ENCODE measurements at regions not wholly inside any gene's neighbourhood (a gene's known extent, or its start where the extent isn't known, plus 50 kb on each side); places are given as distances from the start of the nearest gene placed in this dataset.

- Mint-ChIP-seq H3K27me3 (no peaks in the 10 kb centered on the region), H3K4me1 (no peaks in the 10 kb centered on the region), H3K27ac (no peak overlapping the region), H3K36me3 (ENCODE audit: low read depth) (no peaks in the 10 kb centered on the region), H3K9me3 (no peaks in the 10 kb centered on the region), H3K4me3 (no peak overlapping the region)
- DNase-seq, result no peak
- ChIA-PET CTCF (no interaction called here), POLR2A (no interaction called here)
Observed at GRCh38 chr6:40247516-40248115, 313.4 kb upstream of the MOCS1 start.

DNA sequence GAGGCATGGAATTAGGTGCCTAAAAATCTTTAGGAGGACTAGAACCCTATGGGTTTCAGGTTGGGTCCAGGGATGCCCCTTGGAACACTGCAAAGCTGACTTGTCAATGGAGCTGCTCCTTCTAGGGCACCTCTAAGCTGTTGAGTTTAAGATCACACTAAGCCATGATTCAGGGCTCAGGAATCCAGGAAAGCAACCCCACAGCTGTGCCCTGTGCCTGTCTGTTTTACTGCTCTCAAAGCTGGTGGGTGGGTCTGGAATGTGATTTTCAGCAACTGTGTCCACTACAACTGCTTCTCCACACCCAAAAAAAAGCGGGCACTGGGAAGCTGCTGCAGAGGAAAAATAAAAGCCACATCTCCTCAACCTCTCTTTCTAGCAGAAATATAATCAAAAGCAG is 310.4 kb upstream of the MOCS1 start:
- no peak overlapping the region for H3K4me3 Mint-ChIP-seq
- H3K27me3 Mint-ChIP-seq, result no peaks in the 10 kb centered on the region
- no peak for DNase-seq
- H3K27ac Mint-ChIP-seq, result no peak overlapping the region
- H3K4me1 Mint-ChIP-seq, result no peaks in the 10 kb centered on the region
- POLR2A ChIA-PET, result no interaction called here
- H3K9me3 Mint-ChIP-seq, result peaks cover 3% of the 10 kb centered on the region
- CTCF ChIA-PET, result no interaction called here
- H3K36me3 Mint-ChIP-seq (ENCODE audit: low read depth), result no peaks in the 10 kb centered on the region

DNA sequence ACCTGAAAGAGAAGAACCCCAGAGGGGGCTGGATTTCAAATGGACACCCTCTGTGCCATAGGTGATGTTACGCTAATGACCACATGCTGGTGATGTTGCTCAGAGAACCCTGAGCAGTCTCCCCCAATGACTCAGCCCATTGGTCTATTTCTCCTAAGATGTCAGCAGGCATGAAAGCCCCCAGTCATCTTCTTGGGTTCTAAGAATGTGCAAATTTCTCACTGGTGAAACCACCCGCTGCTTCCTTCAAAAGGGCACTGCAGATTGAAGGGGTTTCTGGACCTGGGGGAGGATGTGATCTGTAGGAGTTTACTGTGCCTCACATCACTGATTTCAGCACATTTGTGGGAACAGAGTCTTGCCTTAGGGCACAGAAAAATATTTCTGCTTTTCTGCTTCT is 298.4 kb upstream of the MOCS1 start:
- Mint-ChIP-seq H3K27me3 (no peaks in the 10 kb centered on the region), H3K36me3 (ENCODE audit: low read depth) (no peaks in the 10 kb centered on the region), H3K27ac (no peak overlapping the region), H3K9me3 (peaks cover 3% of the 10 kb centered on the region), H3K4me1 (no peaks in the 10 kb centered on the region), H3K4me3 (no peak overlapping the region)
- POLR2A ChIA-PET, result no interaction called here
- CTCF ChIA-PET, result no interaction called here
- no peak for DNase-seq

GRCh38 chr6:40227735-40228134 is 293.5 kb upstream of the MOCS1 start:
- ChIA-PET POLR2A (no interaction called here), CTCF (no interaction called here)
- Mint-ChIP-seq H3K9me3 (no peaks in the 10 kb centered on the region), H3K27me3 (no peaks in the 10 kb centered on the region), H3K27ac (no peak overlapping the region), H3K36me3 (ENCODE audit: low read depth) (no peaks in the 10 kb centered on the region), H3K4me1 (no peaks in the 10 kb centered on the region), H3K4me3 (no peak overlapping the region)
- no peak for DNase-seq

- H3K27me3 Mint-ChIP-seq, result no peaks in the 10 kb centered on the region
- CTCF ChIA-PET, result no interaction called here
- POLR2A ChIA-PET, result no interaction called here
Observed at GRCh38 chr6:40222354-40222753, 288.1 kb upstream of the MOCS1 start.

DNA sequence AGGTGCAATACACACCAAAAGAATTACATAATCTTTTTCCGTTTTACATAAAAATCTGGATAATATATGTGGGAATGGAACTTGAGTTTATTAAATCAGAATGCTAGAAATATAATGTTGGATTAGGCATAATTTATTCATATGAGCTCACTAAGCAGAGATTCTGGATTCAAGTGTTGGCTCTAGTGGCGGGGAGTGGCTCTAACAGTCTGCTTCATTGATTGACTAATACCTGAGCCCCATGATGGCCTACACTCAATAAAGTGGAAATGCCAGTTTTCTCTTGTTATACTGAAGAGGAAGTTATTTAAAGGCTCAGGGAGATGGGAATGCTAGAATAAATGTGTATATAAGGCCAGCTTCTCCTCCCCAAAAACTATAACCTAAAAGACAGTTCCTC is 285.5 kb upstream of the MOCS1 start:
- Mint-ChIP-seq H3K4me1 (no peaks in the 10 kb centered on the region), H3K27me3 (no peaks in the 10 kb centered on the region), H3K36me3 (ENCODE audit: low read depth) (no peaks in the 10 kb centered on the region), H3K9me3 (no peaks in the 10 kb centered on the region), H3K4me3 (no peak overlapping the region), H3K27ac (no peak overlapping the region)
- POLR2A ChIA-PET, result no interaction called here
- no peak for DNase-seq
- CTCF ChIA-PET, result no interaction called here

More at GRCh38 chr6:40222354-40222753, 288.1 kb upstream of the MOCS1 start:
- Mint-ChIP-seq H3K4me1 (no peaks in the 10 kb centered on the region), H3K27ac (no peak overlapping the region), H3K9me3 (no peaks in the 10 kb centered on the region), H3K4me3 (no peak overlapping the region), H3K36me3 (ENCODE audit: low read depth) (no peaks in the 10 kb centered on the region)
- DNase-seq, result no peak

DNA sequence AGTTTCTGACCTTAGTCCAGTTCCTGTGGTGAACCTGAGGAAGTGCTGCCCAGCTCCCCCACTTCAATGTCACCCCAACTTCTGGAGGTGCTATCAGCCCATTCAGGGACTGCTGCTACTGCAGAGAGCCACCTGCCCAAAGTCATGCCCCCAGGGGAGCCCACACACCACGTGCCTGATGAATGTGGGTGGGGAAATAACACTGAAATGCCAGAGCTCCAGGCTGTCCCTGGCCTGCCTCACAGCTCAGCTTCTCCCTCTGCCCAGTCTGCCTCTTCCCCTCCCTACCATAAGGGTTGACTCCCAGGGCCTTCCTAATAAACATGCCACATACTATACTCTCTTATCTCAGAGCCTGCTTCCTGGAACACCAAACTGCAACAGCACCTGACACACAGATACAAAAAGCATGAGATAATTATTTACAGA is 276.4 kb upstream of the MOCS1 start:
- ChIA-PET CTCF (no interaction called here), POLR2A (no interaction called here)
- Mint-ChIP-seq H3K36me3 (ENCODE audit: low read depth) (no peaks in the 10 kb centered on the region), H3K4me1 (no peaks in the 10 kb centered on the region), H3K27ac (no peak overlapping the region), H3K4me3 (no peak overlapping the region), H3K27me3 (no peaks in the 10 kb centered on the region), H3K9me3 (peaks cover 10% of the 10 kb centered on the region)
- no peak for DNase-seq

GRCh38 chr6:40205801-40206200 is 271.5 kb upstream of the MOCS1 start:
- H3K4me3 Mint-ChIP-seq, result no peak overlapping the region
- H3K36me3 Mint-ChIP-seq (ENCODE audit: low read depth), result no peaks in the 10 kb centered on the region
- H3K27me3 Mint-ChIP-seq, result no peaks in the 10 kb centered on the region
- H3K9me3 Mint-ChIP-seq, result peaks cover 13% of the 10 kb centered on the region
- DNase-seq, result no peak
- H3K27ac Mint-ChIP-seq, result no peak overlapping the region
- ChIA-PET CTCF (no interaction called here), POLR2A (no interaction called here)
- H3K4me1 Mint-ChIP-seq, result no peaks in the 10 kb centered on the region

DNA sequence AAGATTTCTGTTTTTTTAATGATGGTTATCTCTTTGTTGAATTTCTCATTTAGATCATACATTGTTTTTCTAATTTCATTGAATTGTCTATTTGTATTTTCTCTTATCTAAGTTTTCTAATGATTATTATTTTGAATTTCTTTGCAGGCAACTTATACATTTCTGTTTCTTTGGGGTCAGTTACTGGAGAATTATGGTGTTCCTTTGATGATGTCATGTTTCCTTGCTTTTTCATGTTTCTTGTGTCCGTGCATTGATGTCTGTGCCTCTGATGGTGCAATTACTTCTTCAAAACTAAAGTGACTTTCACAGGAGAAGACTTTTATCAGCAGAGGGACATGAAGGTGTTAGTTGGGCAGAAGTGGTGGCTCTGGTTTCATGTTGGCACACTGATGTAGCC is 270.7 kb upstream of the MOCS1 start:
- Mint-ChIP-seq H3K9me3 (peaks cover 13% of the 10 kb centered on the region), H3K27me3 (no peaks in the 10 kb centered on the region), H3K36me3 (ENCODE audit: low read depth) (no peaks in the 10 kb centered on the region), H3K4me1 (no peaks in the 10 kb centered on the region), H3K4me3 (no peak overlapping the region), H3K27ac (no peak overlapping the region)
- DNase-seq, result no peak
- ChIA-PET POLR2A (no interaction called here), CTCF (no interaction called here)

DNA sequence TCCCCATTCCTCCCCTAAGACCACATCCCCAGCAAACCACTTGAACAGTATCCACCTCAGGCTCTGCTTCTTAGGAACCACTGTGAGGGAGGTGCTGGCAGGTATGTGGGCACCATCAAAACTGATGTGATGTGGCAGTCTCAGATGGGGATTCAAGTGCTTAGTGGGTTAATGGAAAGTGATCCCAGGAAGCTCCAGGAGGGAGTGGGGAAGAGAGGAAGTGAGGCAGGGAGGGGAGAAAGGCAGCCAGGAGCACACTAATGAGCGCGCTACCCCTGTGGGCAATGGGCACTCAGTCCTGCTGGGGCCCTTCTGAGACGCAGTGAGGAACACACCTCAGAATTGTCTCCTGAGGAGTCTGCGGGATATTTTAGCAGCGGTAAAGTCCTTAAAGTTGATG is 263.1 kb upstream of the MOCS1 start:
- ChIA-PET POLR2A (no interaction called here), CTCF (no interaction called here)
- H3K4me3 Mint-ChIP-seq, result no peak overlapping the region
- no peaks in the 10 kb centered on the region for H3K9me3 Mint-ChIP-seq
- no peaks in the 10 kb centered on the region for H3K36me3 Mint-ChIP-seq (ENCODE audit: low read depth)
- no peak for DNase-seq
- H3K27me3 Mint-ChIP-seq, result no peaks in the 10 kb centered on the region
- no peaks in the 10 kb centered on the region for H3K4me1 Mint-ChIP-seq
- no peak overlapping the region for H3K27ac Mint-ChIP-seq

DNA sequence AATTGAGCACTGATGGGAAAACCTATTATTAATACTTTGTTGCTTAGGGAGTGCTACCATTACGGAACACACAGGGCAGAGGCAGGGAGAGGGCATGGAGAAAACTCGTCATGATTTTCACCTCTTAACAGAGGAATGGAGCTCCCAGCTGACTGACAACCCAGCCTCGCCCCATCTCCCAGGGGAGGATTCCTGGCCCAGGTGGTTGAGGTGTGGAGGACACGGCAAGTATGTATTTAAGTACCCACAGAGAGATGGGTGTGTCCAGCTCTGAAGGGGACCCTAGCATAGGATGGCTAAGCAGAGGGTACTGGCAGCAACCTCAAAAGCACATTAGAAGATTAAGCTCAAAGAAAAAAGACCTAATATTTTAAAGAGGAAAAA is 261.9 kb upstream of the MOCS1 start:
- Mint-ChIP-seq H3K9me3 (no peaks in the 10 kb centered on the region), H3K27ac (no peak overlapping the region), H3K4me1 (no peaks in the 10 kb centered on the region), H3K36me3 (ENCODE audit: low read depth) (no peaks in the 10 kb centered on the region), H3K27me3 (no peaks in the 10 kb centered on the region), H3K4me3 (no peak overlapping the region)
- ChIA-PET POLR2A (interaction anchor here (0.7 kb wide), 1 partner anchor 22 kb away, joined by 3 read pairs; no protein-coding TSS in a partner anchor), CTCF (no interaction called here)
- no peak for DNase-seq

- Mint-ChIP-seq H3K4me1 (no peaks in the 10 kb centered on the region), H3K9me3 (no peaks in the 10 kb centered on the region), H3K36me3 (ENCODE audit: low read depth) (no peaks in the 10 kb centered on the region), H3K27ac (no peak overlapping the region), H3K4me3 (no peak overlapping the region), H3K27me3 (no peaks in the 10 kb centered on the region)
- no peak for DNase-seq
- ChIA-PET POLR2A (interaction anchor here (0.7 kb wide), 1 partner anchor 22 kb away, joined by 3 read pairs; no protein-coding TSS in a partner anchor), CTCF (no interaction called here)
Observed at GRCh38 chr6:40195428-40196134, 261.3 kb upstream of the MOCS1 start.

DNA sequence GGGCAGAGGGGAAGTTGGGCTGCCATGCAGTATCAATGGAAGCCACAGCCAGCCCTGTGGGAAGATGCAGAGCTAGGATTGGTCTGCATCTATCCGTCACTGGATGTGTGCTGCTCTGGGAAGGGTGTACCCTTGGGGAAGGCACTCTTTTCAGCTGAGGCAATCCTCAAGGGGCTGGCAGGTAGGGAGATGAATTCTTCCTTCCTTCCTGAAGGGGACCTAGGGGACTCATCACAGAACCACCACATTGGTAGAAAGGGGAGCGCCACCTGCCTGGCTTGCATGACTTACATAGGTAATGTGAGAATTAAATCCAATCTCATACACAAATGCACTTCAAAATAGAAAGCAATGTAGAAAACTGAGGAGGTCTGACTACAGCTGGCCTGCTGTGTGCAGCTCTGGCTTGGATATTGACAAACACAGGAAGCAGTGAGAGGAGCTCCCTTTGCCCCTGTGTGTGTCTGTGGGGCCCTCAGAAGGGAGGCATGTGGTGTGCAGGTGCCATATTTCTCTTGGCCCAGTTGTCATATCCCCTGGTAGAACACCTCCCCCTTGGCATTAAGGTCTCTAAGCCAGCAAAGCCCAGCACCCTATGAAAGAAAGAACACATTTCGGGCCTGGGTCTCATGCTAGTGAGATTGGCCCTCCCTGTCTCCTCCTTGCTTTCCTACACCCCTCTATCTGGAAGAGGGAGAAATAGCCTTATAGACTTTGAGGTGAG is 260.3 kb upstream of the MOCS1 start:
- Mint-ChIP-seq H3K4me1 (no peaks in the 10 kb centered on the region), H3K27me3 (no peaks in the 10 kb centered on the region), H3K9me3 (no peaks in the 10 kb centered on the region), H3K36me3 (ENCODE audit: low read depth) (no peaks in the 10 kb centered on the region), H3K27ac (no peak overlapping the region), H3K4me3 (no peak overlapping the region)
- no peak for DNase-seq
- CTCF ChIA-PET, result no interaction called here
- POLR2A ChIA-PET, result no interaction called here

DNA sequence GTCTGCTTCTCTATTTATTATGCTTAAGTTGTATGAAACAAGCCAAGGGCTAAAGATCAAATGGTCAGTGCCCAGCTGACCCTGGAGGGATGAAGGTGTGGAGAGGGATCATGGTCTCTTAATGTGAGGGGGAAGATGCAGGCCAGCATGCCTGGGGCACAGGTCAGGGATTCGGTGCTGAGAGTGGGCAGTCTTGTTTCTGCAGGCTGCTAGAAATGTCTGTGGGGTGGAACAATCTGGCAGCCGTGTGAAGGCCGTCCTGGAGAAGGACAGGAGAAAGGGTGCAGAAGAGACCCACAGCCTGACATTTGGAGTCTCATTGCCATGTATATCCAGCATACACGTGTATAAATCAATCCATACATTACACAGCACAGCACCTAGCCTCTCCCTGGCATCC is 258.3 kb upstream of the MOCS1 start:
- Mint-ChIP-seq H3K4me3 (no peak overlapping the region), H3K36me3 (ENCODE audit: low read depth) (no peaks in the 10 kb centered on the region), H3K27ac (no peak overlapping the region), H3K4me1 (no peaks in the 10 kb centered on the region), H3K9me3 (no peaks in the 10 kb centered on the region), H3K27me3 (no peaks in the 10 kb centered on the region)
- ChIA-PET POLR2A (no interaction called here), CTCF (no interaction called here)
- DNase-seq, result no peak
